ENCODE measurements at regions not wholly inside any gene's neighbourhood (a gene's known extent, or its start where the extent isn't known, plus 50 kb on each side); places are given as distances from the start of the nearest gene placed in this dataset.
A peak's percentile ranks its signal among the peaks of the same experiment; 100 is the strongest.

GRCh38 chr3:72088486-72089025 lies 303.6 kb upstream of the PROK2 start:
- 0 out of 2 replicates have a peak, but pooled peaks have one; percentile 5 for TF ChIP-seq CTCF (IDR thresholded peaks at IDR 0.05; ENCODE audit: borderline replicate concordance, insufficient read depth, low read depth, low read length)
- H3K4me3 ChIP-seq (ENCODE audit: low read depth, low read length) = no peak overlapping the region

- no peak for TF ChIP-seq CTCF (IDR thresholded peaks at IDR 0.05; ENCODE audit: borderline replicate concordance, insufficient read depth, low read depth, low read length)
- H3K4me3 ChIP-seq (ENCODE audit: low read depth, low read length) = no peak overlapping the region
Measured at GRCh38 chr3:72087420-72087819, 302.5 kb upstream of the PROK2 start.

- TF ChIP-seq CTCF (IDR thresholded peaks at IDR 0.05; ENCODE audit: borderline replicate concordance, insufficient read depth, low read depth, low read length) = no peak
- no peak overlapping the region for H3K4me3 ChIP-seq (ENCODE audit: low read depth, low read length)
Measured at GRCh38 chr3:72086743-72087087, 301.8 kb upstream of the PROK2 start.

GRCh38 chr3:72086042-72086742 lies 301.2 kb upstream of the PROK2 start:
- no peak overlapping the region for H3K4me3 ChIP-seq (ENCODE audit: low read depth, low read length)
- no peak for TF ChIP-seq CTCF (IDR thresholded peaks at IDR 0.05; ENCODE audit: borderline replicate concordance, insufficient read depth, low read depth, low read length)

- no peak overlapping the region for H3K4me3 ChIP-seq (ENCODE audit: low read depth, low read length)
- TF ChIP-seq CTCF (IDR thresholded peaks at IDR 0.05; ENCODE audit: borderline replicate concordance, insufficient read depth, low read depth, low read length) = no peak
Measured at GRCh38 chr3:72085036-72085435, 300.1 kb upstream of the PROK2 start.

- H3K4me3 ChIP-seq (ENCODE audit: low read depth, low read length) = no peak overlapping the region
- TF ChIP-seq CTCF (IDR thresholded peaks at IDR 0.05; ENCODE audit: borderline replicate concordance, insufficient read depth, low read depth, low read length) = no peak
Measured at GRCh38 chr3:72082776-72083462, 298.0 kb upstream of the PROK2 start.

All from GM12875 (cell line).